Activated CD4-positive, alpha-beta T cell treated with anti-CD3 and anti-CD28 coated beads, Interleukin-2, amount 10 ng/mL, durations not matched to agents 24 days and 14 days (primary cell): ENCODE measurements at regions not wholly inside any gene's neighbourhood (a gene's known extent, or its start where the extent isn't known, plus 50 kb on each side); places are given as distances from the start of the nearest gene placed in this dataset.

ENCODE experiments used
- DNase-seq: peaks from one replicate; pipeline ENCODE4 v3.0.0; 2022
- H3K27ac Mint-ChIP-seq: one replicate; pipeline ENCODE4 v1.8.0; 2022; ENCODE audit warnings: mild to moderate bottlenecking, mixed read lengths
- H3K27me3 Mint-ChIP-seq: one replicate; pipeline ENCODE4 v1.8.0; 2022; ENCODE audit warnings: mixed read lengths
- H3K36me3 Mint-ChIP-seq: one replicate; pipeline ENCODE4 v1.8.0; 2022; ENCODE audit warnings: low read depth, mild to moderate bottlenecking, mixed read lengths
- H3K4me1 Mint-ChIP-seq: one replicate; pipeline ENCODE4 v1.8.0; 2021; ENCODE audit warnings: mixed read lengths
- H3K4me3 Mint-ChIP-seq: one replicate; pipeline ENCODE4 v1.8.0; 2022; ENCODE audit warnings: mild to moderate bottlenecking, moderate library complexity, mixed read lengths
- H3K9me3 Mint-ChIP-seq: one replicate; pipeline ENCODE4 v1.8.0; 2021; ENCODE audit warnings: mixed read lengths
- intact Hi-C: fragments of 100-400 bp; cut with micrococcal nuclease; formaldehyde crosslinking; loops from one replicate; pipeline ENCODE4 v1.15.1; 2023

GRCh38 chr18:30121397-30121796, 921.1 kb downstream of the DSC3 start:
- no peak overlapping the region for H3K27ac Mint-ChIP-seq
- no peaks in the 10 kb centered on the region for H3K27me3 Mint-ChIP-seq
- H3K4me1 Mint-ChIP-seq: no peaks in the 10 kb centered on the region
- no peak overlapping the region for H3K4me3 Mint-ChIP-seq
- no peak for DNase-seq
- peaks cover 3% of the 10 kb centered on the region for H3K9me3 Mint-ChIP-seq
- intact Hi-C loops: no loop called here
- no peaks in the 10 kb centered on the region for H3K36me3 Mint-ChIP-seq

GRCh38 chr18:30113454-30113853, 929.1 kb downstream of the DSC3 start:
- Mint-ChIP-seq H3K27ac (no peak overlapping the region), H3K9me3 (peaks cover 3% of the 10 kb centered on the region), H3K4me3 (no peak overlapping the region), H3K36me3 (no peaks in the 10 kb centered on the region), H3K4me1 (no peaks in the 10 kb centered on the region), H3K27me3 (no peaks in the 10 kb centered on the region)
- intact Hi-C loops: no loop called here
- no peak for DNase-seq

- Mint-ChIP-seq H3K27ac (no peak overlapping the region), H3K4me1 (no peaks in the 10 kb centered on the region), H3K9me3 (peaks cover 2% of the 10 kb centered on the region), H3K36me3 (no peaks in the 10 kb centered on the region), H3K27me3 (no peaks in the 10 kb centered on the region), H3K4me3 (no peak overlapping the region)
- intact Hi-C loops: no loop called here
- no peak for DNase-seq
These were observed 936.2 kb downstream of the DSC3 start for GRCh38 chr18:30106356-30106755.

- H3K27me3 Mint-ChIP-seq: no peaks in the 10 kb centered on the region
These were observed 938.7 kb downstream of the DSC3 start for GRCh38 chr18:30103881-30104280.

GRCh38 chr18:30096796-30097195, 945.7 kb downstream of the DSC3 start:
- no peak for DNase-seq
- Mint-ChIP-seq H3K4me1 (no peaks in the 10 kb centered on the region), H3K36me3 (no peaks in the 10 kb centered on the region), H3K4me3 (no peak overlapping the region), H3K27me3 (no peaks in the 10 kb centered on the region), H3K27ac (no peak overlapping the region), H3K9me3 (peaks cover 3% of the 10 kb centered on the region)
- intact Hi-C loops: no loop called here

More at GRCh38 chr18:30103881-30104280, 938.7 kb downstream of the DSC3 start:
- intact Hi-C loops: no loop called here
- Mint-ChIP-seq H3K9me3 (peaks cover 2% of the 10 kb centered on the region), H3K27ac (no peak overlapping the region), H3K4me3 (no peak overlapping the region), H3K4me1 (no peaks in the 10 kb centered on the region), H3K36me3 (no peaks in the 10 kb centered on the region)
- no peak for DNase-seq

GRCh38 chr18:30094556-30094955, 948.0 kb downstream of the DSC3 start:
- peaks cover 3% of the 10 kb centered on the region for H3K9me3 Mint-ChIP-seq
- intact Hi-C loops: no loop called here
- DNase-seq: no peak
- no peaks in the 10 kb centered on the region for H3K4me1 Mint-ChIP-seq
- no peaks in the 10 kb centered on the region for H3K36me3 Mint-ChIP-seq
- no peaks in the 10 kb centered on the region for H3K27me3 Mint-ChIP-seq
- no peak overlapping the region for H3K4me3 Mint-ChIP-seq
- no peak overlapping the region for H3K27ac Mint-ChIP-seq

- Mint-ChIP-seq H3K27me3 (no peaks in the 10 kb centered on the region), H3K36me3 (no peaks in the 10 kb centered on the region), H3K4me3 (no peak overlapping the region), H3K4me1 (no peaks in the 10 kb centered on the region), H3K9me3 (peaks cover 3% of the 10 kb centered on the region), H3K27ac (no peak overlapping the region)
- intact Hi-C loops: no loop called here
- DNase-seq: no peak
These were observed 949.2 kb downstream of the DSC3 start for GRCh38 chr18:30093376-30093775.

GRCh38 chr18:30088238-30089015, 954.1 kb downstream of the DSC3 start:
- DNase-seq: no peak
- Mint-ChIP-seq H3K4me3 (no peak overlapping the region), H3K36me3 (no peaks in the 10 kb centered on the region), H3K27ac (no peak overlapping the region), H3K27me3 (no peaks in the 10 kb centered on the region), H3K9me3 (peaks cover 6% of the 10 kb centered on the region), H3K4me1 (no peaks in the 10 kb centered on the region)
- intact Hi-C loops: no loop called here

GRCh38 chr18:30086351-30086750, 956.2 kb downstream of the DSC3 start:
- Mint-ChIP-seq H3K36me3 (no peaks in the 10 kb centered on the region), H3K27me3 (no peaks in the 10 kb centered on the region), H3K27ac (no peak overlapping the region), H3K9me3 (peaks cover 11% of the 10 kb centered on the region), H3K4me1 (no peaks in the 10 kb centered on the region), H3K4me3 (no peak overlapping the region)
- intact Hi-C loops: no loop called here
- DNase-seq: no peak

GRCh38 chr18:30081122-30081521, 961.4 kb downstream of the DSC3 start:
- intact Hi-C loops: no loop called here
- no peaks in the 10 kb centered on the region for H3K4me1 Mint-ChIP-seq
- no peak for DNase-seq
- no peaks in the 10 kb centered on the region for H3K27me3 Mint-ChIP-seq
- H3K27ac Mint-ChIP-seq: no peak overlapping the region
- H3K36me3 Mint-ChIP-seq: no peaks in the 10 kb centered on the region
- peaks cover 15% of the 10 kb centered on the region for H3K9me3 Mint-ChIP-seq
- no peak overlapping the region for H3K4me3 Mint-ChIP-seq

- DNase-seq: no peak
- Mint-ChIP-seq H3K27ac (no peak overlapping the region), H3K4me3 (no peak overlapping the region), H3K4me1 (no peaks in the 10 kb centered on the region), H3K27me3 (no peaks in the 10 kb centered on the region), H3K36me3 (no peaks in the 10 kb centered on the region), H3K9me3 (no peaks in the 10 kb centered on the region)
- intact Hi-C loops: no loop called here
These were observed 969.7 kb downstream of the DSC3 start for GRCh38 chr18:30072609-30073385.

GRCh38 chr18:30066288-30066687, 976.3 kb downstream of the DSC3 start:
- H3K9me3 Mint-ChIP-seq: peaks cover 8% of the 10 kb centered on the region
- no peaks in the 10 kb centered on the region for H3K27me3 Mint-ChIP-seq
- H3K4me1 Mint-ChIP-seq: no peaks in the 10 kb centered on the region
- H3K27ac Mint-ChIP-seq: no peak overlapping the region
- intact Hi-C loops: no loop called here
- no peak for DNase-seq
- no peaks in the 10 kb centered on the region for H3K36me3 Mint-ChIP-seq
- H3K4me3 Mint-ChIP-seq: no peak overlapping the region

- no peak overlapping the region for H3K27ac Mint-ChIP-seq
- peaks cover 4% of the 10 kb centered on the region for H3K9me3 Mint-ChIP-seq
- intact Hi-C loops: no loop called here
- no peaks in the 10 kb centered on the region for H3K27me3 Mint-ChIP-seq
- DNase-seq: no peak
- no peaks in the 10 kb centered on the region for H3K36me3 Mint-ChIP-seq
- no peaks in the 10 kb centered on the region for H3K4me1 Mint-ChIP-seq
- H3K4me3 Mint-ChIP-seq: no peak overlapping the region
These were observed 985.1 kb downstream of the DSC3 start for GRCh38 chr18:30057398-30057797.

- Mint-ChIP-seq H3K27me3 (no peaks in the 10 kb centered on the region), H3K4me3 (no peak overlapping the region), H3K9me3 (peaks cover 4% of the 10 kb centered on the region), H3K27ac (no peak overlapping the region), H3K36me3 (no peaks in the 10 kb centered on the region), H3K4me1 (no peaks in the 10 kb centered on the region)
- intact Hi-C loops: no loop called here
- no peak for DNase-seq
These were observed 986.0 kb downstream of the DSC3 start for GRCh38 chr18:30056528-30056927.
